RPMI8226 (cell line): ENCODE measurements at regions not wholly inside any gene's neighbourhood (a gene's known extent, or its start where the extent isn't known, plus 50 kb on each side); places are given as distances from the start of the nearest gene placed in this dataset.

ENCODE experiments used
- DNase-seq: peaks from one replicate; pipeline ENCODE4 v3.0.0-alpha.2; 2015

DNA sequence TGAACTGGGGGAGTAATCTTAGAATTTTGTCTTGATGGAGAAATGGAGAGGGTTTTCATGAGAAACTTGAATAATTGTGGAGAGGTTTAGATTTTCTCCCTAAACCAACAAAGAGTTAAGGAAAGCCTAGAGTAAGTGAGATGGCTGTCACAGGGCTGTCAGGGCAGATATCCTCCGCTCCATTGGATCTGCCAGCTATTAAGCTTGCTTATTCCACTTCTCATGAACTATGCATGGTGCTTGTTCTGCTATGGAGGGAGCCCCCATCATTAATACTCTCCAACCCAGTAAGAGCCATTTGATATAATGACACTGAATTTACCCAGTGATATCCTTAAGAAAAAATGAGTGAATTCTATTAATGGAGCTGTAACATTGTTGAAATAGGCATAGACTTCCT is 342.8 kb upstream of the MTNR1B start:
- DNase-seq, result no peak

DNA sequence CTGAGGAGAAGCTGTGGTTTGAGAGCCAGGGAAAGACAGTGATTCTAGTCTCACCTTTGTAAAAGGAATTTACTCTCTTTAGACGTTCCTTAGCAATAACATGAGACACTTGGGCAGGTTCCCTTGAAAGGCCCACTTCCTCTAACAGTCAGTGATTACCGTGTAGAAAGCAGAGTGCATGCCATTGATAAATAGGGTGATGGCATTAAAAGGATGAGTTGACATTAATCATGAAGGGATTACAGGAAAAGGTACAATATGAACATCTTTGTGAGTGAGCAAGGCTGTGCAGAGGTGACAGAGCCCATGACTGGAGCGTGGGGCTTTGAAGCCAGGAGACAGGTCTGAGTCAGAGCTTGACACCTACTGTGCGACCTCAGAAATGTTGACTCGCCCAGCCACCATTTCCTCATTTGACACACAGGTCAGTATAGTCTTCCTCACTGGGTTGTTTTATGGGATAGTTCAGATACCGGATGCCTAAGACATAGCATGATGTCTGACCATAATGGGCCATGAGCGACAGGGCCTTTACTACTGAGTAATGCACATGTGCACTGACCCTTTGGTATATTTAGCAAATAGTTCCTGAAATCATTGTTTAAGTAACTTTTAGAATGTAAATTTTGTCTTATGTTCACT is 341.7 kb upstream of the MTNR1B start:
- DNase-seq, result no peak

DNA sequence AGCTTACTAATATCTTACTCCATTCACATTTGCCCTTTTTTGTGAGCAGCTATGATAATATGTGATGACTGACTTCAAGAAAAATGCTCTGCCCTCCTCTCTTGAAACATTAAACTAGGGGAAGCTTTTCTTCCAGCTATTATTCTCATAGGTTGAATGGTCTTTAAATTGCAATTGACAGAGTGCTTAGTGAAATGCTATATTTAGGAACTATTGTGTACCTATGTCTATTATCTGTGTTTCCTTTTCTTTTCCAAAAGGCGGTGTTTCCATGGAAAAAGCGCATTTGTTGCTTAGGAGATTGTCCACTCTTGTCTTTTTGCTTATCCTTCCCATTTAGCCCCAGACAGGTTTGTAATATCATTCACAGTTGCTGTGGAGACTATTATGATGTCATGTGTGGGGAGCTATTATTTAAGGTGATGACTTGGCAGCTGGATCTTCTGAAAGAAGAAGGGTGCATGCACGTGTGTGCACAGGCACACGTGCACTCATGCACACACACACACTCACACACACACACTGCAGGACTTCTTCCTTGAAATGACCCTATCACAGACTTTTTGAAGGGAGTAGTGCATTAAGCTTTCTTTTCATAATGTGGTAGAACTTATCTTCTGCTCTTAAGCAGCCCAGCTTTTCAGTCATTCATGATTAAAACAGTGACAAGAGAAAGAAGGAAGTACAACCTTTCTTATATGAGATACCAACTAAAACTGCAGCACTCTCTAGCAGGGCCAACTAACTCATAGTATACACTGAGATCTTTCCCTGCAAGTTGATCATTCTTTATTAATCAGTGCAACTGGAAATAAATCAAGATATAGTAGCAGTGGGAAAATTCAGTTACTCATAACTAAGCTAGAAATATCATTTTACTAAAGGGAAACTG is 340.8 kb upstream of the MTNR1B start:
- no peak for DNase-seq

DNA sequence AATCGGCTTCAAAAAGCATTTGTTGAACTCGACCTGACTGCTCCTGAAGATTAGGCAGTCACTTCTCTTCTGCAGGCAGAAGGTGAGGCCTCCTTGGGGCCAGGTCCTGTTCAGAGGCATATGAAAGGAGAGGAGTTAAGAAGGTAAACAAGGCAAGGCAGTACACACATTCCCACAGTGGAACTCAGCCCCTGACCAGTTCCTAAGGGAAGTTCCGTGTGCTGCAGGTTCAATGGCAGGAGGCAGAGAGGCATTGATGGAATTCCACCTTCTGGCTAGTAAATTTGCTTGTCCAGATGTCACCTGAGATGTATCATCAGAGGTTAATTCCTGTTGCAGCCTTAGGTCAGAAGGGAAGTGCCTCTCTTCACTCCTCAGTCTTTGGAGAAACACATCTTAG is 337.0 kb upstream of the MTNR1B start:
- no peak for DNase-seq

DNA sequence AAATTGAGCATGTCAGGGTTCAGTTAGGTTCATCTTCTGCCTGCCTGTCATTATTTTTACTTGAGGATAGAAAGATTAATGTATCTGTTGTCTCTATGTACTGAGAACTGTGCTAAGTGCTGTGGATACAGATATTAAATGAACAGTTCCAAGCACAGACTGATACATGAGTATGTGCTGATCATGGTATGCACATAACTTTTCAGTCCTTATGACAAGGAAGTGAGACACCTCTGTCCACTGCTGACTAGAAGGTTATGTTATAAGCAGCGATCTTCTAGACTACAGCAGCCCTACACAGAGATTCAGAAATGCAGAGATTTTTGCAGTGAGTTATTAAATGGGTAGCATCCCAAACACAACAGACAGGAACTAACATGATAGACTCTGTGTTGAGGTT is 335.6 kb upstream of the MTNR1B start:
- DNase-seq, result no peak

DNA sequence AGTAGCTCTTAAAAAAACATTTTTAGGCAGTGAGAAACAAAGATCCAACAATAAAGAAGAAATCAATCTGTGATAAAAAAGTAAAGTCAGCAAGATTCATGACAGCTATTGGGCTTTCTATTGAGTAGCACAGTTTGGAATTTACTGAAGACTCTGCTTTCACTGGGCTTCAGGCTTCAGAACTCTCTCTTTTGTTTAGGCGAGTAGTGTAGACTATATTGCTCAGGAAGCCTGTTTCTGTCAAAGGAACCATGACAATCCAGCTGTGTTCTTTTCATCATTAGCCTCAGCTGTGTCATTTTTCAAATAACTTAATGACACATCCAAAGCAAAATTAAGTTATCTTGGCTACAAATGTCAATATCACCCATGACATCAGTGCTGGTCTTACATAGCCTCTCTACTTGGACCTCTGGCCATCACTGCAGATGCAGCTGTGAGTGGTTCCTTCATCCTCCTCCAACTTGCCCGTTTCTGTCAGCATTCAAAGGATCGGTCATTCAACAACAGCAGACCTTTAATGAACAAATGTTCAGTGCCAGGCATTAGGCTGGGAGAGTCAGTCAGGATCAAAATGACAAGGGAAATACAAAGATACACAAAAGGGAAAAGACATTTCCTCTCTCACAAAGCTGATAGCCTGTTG is 332.8 kb upstream of the MTNR1B start:
- no peak for DNase-seq

DNA sequence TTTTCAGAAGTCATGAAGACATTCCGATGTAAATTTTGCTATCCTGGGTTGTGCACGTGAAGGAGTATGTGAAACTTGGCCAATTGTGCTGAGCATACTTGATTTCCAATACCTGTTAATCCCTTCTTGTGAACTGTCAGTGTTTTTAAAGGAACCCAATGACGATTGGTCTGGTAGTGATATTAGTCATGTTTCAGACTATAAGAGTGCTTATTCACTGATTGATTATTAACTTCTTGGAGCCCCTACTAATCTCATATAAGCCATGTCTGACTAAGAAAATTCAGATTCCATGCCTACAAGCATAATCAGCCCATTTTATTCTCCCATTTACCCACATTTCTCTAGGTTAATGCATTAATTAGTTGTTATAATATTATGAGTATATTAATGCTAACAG is 330.8 kb upstream of the MTNR1B start:
- DNase-seq, result no peak

DNA sequence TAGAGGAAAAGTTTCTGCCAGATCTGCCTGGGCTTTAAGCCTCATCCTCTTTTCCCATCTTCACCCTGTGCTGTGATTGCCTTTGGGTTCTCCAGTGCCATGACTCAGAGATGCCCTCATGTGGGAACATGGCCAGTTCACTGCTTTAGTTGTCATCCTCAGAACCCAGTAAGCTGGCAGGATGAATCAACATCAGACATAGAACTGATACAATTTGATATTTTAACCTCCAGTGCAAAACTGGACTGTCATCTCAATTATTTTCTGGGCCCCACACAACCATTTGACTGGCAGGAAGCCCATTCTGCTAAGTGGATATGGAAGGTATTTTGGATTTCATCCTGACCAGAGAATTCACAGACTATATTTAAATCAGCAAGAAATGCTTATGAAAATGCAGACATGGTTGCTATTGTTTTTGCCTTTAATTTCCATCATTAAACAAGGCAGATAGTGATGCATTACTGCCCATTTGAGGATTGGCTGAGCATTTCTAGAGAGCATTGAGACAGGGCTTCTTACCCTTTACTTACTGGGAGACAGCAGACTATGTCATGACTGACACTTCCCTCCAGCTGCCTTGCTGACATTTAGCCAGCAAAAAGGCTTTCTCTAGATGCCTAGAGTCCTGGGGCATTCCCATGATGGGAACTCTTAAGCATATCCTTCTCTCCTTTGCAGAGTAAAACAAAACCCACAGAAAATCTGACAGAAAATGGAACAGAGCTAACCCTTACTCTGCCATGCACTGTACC is 327.1 kb upstream of the MTNR1B start:
- no peak for DNase-seq

DNA sequence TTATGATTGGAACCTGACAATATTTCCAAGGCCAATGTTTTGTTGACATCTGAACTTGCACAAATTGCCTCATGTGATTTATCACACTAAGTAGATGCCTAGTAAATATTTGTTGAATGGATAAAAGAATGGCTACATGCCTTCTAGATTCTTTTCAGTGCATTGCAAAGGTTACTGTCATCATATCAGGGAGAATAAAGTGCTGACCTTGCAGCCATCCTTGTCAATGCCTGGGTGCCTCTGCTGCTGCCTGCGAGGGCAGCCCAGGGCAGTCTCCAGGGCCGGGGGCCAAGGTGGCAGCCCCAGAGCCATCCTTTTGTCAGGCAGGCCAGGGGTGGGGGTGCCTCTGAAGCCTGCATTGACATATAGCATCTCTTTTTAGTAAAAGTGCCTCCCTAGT is 325.6 kb upstream of the MTNR1B start:
- no peak for DNase-seq

DNA sequence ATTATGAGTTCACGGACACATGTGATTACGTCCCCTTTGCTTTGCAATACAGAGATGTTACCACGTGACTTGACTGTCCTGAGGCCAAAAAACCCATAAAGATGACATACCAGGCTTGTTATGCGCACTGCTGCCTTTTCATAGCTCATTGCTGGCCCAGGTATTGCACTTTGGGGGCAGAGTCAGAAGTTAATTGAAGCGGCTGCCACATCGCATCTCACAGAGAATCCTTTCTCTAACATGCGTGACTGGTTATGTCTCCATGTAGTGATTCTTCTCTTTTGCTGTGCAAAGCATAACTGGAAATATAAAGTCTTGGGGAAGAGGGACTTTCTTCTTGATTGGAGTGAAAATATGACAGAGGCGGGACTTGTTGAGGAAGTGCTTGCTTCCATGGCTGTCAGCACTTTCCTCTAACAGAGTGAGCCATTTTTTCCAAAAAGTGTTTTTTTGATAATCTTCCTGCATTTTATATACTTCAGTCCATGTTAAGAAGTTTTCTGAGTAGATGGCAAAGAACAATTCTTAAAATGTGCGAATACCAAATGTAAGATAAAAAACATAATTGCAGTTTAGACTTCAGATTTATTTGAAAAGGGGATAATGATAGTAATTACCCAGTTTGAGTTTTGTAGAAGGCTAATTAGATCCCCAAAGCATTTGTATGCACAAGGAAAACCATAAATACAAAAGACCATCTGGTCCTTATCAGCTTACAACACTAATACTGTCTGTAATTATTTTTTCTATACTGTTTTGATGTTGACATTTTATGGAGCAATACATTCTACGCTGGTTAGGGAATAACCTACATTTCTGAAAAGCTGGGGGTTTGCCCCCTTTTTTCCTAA is 324.6 kb upstream of the MTNR1B start:
- no peak for DNase-seq

DNA sequence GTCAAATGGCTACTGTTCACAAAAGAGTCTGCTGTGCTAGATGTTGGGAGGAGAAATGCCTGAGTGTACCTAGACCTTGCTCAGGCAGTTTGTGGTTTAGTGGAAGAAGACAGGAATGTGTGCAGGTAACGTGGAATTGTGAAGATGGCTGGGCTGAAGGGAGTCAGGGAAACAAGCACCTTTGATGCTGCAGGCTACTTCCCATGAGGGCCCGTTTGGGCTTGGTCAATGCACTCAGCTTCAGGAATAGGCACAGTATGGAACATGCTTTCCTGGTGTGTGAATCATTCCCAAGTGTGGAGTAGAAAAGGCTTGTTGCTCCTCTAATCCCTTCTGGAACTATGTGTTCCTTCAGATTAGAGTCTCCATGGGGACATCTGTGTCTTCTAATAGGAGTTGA is 318.3 kb upstream of the MTNR1B start:
- no peak for DNase-seq

DNA sequence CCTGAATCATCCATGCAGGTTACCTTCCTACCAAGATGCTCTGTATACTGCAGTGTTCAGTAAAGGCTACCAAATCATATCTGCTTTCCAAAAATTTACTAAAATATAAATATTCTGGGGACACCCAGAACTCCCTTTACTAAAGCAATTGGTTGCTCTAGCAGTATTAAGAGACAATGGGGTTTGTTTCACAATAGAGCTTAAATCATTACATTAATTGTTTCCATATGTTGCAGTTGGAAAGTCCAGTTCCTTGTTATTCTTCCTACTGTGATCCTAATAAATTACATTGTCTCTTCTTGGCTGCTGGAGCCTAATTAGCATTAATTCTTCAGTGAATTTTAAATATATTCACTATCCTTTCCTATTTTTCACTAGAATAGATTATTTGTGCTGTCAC is 316.0 kb upstream of the MTNR1B start:
- DNase-seq, result no peak

DNA sequence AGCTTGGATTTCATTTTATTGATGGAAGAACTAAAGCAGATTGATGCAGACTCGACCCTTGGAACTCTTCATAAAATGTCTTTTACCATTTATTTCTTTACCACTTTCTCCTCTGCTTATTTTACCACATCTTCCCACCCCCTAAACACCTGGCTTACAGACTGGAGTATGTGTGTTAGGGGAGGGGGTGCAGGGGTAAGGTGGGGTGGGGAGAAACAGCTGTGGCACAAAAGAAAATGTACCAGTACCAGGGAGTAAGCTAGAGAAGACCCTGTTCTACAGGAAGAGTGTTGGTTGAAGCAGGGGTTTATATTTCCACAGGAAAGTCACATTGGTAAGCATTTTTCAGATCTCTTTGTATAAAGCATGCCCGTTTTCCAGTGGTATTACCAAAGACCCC is 312.7 kb upstream of the MTNR1B start:
- DNase-seq, result no peak

DNA sequence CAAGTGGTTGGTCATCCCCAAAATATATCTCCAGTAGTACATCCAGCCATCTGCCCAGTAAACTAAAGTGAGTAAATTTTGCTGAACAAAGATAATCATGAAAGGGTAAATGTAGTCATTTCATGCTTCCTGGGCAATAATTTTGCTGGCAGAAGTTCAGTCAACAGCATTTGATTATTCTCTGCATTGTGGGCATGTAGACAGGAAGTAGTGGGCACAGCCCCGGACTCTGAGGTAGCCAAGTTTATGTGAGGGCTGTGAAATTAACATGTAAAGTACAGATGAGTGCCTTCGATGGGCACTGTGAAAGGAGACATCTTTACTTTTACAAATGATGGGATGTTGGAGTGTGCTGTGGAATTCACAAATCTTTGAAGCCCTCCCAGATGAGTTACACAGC is 312.2 kb upstream of the MTNR1B start:
- no peak for DNase-seq

DNA sequence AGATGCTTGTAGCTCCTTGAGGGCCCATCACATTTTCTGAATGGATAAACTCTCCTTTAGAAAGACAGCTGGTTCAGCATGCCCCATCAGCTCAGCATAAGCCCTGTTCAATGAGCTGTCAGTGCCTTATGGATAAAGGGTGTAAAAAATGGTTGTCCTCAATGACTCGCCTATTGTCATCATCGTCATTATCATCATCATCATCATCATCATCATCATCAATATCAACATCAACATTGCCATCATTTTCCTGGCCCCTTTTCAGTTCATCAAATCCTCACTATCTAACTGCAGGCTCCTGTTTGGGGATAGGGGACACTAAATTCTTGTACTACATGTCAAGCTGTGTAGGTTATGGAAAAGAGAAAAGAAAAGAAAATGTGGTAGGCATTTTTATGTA is 310.7 kb upstream of the MTNR1B start:
- DNase-seq, result no peak

DNA sequence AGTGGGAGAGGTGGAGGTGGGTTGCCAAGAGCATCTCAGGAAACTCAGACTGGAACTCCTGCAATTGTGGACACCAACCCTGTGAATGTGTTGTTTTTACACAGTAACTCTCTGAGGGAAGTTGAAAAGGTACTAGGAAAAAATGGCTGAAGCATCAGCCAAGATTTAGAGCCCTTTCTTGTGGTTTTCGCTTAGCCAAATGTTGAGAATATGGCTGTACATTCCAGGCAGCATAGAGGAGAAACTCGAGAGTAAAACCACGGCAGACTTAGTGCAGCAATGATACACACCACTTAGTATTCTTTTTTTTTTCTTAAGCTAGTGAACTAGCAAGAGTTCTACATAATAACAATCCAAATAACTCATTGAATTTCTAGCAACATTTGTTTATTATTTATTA is 309.7 kb upstream of the MTNR1B start:
- no peak for DNase-seq

DNA sequence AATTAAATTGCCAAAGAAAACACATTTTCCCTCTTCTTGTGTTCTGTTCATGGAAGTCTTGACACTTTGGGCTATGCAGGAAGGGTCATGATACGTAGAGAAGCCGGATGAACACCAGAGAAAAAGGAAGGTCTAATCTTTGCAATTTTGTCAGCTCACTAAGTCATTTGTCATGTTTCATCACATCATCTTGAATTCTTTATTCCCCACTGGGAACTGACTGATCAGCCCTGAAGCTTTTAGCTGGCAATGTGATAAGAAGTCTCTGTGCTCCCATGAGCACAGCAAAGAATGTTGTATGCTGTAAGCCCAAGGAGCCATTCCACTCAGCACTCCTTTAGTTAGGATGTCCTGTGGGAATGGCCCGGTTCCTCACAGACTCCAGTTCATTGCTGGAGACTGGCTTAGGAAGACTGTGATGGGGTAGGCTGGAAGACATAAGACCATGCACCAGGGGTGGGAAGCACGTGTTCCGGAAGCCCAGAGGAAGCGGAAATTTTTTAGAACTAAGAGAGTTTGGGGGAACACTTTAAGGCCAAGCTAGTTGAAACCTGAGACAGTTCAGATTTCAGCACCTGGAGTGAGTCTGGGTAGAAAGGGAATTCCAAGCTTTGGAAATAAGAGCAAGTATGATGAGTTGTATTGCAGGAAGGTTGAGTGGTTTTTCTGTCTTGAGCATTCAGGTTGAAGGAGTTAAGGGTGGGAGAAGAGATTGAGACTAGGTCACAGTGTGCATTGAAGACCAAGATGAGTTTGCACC is 306.7 kb upstream of the MTNR1B start:
- DNase-seq, result no peak

DNA sequence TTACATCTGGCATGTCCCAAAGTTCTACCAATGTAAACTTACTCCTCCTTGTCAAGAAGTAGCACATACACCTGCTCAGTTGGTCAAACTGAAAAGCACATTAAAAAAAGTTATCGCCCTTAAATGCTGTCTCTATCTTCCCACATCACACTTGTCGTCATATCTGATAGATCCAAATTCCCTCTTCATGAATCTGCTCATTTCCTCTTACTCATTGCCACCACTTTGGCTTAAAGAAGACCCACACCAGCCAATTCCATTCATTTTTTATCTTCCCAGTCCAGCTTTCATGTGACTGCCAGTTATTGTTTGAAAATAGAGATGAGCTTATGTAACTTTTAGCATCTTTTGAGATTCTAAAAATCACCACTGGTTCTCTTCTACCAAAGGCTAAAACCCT is 305.9 kb upstream of the MTNR1B start:
- no peak for DNase-seq

DNA sequence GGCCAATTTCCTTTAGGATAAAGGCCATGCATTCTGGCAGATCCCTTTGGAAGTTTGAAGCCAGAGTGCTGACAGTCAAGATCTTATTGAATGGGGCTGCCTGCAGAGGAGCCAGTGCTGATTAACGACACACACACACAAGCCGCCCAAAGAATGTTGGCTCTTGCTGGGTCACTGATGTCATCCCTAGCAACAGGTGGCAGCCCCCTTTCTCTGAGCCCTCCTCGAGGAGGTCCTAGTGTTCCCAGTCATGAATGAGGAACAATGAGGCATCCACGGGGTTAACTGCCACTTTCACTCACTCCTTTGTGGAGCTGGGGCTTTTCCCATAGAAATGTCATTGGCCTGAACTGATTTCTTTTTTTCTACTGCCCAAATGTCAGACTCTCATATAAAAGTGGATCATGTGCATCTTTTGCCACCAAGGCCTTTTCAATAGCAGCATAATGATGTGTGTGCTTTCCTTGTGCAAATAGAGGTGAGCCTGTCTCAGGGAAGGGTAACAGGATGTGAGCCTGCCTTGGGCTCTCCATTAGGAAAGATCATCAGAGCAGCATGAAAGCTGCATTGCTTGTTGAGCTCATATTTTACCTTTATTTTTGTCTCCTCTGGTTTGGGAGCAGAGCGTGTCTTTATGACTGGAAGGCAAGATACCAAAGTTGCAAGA is 301.8 kb upstream of the MTNR1B start:
- no peak for DNase-seq

DNA sequence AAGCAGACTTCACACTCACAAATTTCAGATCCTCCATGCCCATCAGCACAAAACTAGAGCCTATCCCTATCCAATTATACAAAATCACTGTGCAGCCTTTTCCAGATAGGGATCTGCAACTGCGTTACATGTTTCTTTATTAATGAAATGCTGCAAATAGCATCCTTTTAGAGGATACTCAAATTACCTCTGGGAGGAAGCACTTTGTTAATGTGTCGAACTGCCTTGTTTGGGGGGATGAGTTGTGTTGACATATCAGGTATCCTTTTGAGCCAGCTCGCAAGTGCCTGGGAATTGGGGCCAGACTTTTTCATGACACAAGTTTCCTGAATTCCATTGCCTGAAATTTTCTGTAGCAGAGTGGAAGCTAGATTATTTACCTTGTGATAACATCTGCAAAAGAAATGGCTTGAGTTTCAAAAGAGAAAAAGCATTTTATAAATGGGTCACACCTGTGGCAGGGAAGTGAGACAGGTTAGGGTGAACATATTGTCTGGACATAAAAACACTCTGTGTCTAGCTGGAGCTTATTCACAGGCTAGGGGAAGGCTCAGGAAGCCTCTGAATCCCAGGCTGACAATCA is 299.1 kb upstream of the MTNR1B start:
- no peak for DNase-seq

DNA sequence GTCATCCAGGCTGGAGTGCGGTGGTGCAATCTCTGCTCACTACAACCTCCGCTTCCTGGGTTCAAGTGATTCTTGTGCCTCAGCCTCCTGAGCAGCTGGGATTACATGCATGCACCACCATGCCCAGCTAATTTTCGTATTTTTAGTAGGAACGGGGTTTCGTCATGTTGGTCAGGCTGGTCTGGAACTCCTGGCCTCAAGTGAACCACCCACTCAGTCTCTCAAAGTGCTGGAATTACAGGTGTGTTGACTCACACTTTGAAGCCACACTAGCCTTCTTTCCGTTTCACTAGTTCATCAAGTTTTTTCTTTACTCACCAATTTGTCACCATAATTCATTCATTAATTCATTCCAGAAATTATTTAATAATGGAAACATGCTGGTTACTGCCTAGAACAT is 298.4 kb upstream of the MTNR1B start:
- no peak for DNase-seq
